ENCODE measurements at regions not wholly inside any gene's neighbourhood (a gene's known extent, or its start where the extent isn't known, plus 50 kb on each side); places are given as distances from the start of the nearest gene placed in this dataset.
A peak's percentile ranks its signal among the peaks of the same experiment; 100 is the strongest.

DNA sequence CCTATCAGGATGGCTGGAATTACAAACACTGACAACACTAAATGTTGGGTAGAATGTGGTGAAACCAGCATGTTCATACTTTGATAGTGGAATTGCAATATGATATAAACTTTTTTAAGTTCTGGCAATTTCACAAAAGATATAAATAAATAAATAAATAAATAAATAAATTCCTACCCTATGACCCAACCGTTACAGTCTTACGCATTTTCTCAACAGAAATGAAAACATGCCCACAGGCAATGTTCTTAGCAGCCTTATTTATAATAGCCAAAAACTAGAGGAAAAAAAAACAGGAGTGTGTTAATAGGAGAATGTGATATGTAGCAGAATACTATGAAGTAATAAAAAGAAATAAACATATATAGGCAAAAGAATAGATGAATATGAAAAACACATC, 318.9 kb downstream of the IPMK start:
- Mint-ChIP-seq H3K27me3 (ENCODE audit: low read depth) (no peaks in the 10 kb centered on the region), H3K27ac (no peak overlapping the region), H3K9me3 (no peaks in the 10 kb centered on the region), H3K4me1 (peaks cover 12% of the 10 kb centered on the region), H3K4me3 (no peak overlapping the region), H3K36me3 (no peaks in the 10 kb centered on the region)
- TF ChIP-seq, protein P1, sequence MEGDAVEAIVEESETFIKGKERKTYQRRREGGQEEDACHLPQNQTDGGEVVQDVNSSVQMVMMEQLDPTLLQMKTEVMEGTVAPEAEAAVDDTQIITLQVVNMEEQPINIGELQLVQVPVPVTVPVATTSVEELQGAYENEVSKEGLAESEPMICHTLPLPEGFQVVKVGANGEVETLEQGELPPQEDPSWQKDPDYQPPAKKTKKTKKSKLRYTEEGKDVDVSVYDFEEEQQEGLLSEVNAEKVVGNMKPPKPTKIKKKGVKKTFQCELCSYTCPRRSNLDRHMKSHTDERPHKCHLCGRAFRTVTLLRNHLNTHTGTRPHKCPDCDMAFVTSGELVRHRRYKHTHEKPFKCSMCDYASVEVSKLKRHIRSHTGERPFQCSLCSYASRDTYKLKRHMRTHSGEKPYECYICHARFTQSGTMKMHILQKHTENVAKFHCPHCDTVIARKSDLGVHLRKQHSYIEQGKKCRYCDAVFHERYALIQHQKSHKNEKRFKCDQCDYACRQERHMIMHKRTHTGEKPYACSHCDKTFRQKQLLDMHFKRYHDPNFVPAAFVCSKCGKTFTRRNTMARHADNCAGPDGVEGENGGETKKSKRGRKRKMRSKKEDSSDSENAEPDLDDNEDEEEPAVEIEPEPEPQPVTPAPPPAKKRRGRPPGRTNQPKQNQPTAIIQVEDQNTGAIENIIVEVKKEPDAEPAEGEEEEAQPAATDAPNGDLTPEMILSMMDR (IDR thresholded peaks at IDR 0.05; ENCODE audit: unreplicated experiment) = no peak
- DNase-seq (ENCODE audit: low spot score in 2 of 2, unreplicated experiment in 2 of 2) = no peak

DNA sequence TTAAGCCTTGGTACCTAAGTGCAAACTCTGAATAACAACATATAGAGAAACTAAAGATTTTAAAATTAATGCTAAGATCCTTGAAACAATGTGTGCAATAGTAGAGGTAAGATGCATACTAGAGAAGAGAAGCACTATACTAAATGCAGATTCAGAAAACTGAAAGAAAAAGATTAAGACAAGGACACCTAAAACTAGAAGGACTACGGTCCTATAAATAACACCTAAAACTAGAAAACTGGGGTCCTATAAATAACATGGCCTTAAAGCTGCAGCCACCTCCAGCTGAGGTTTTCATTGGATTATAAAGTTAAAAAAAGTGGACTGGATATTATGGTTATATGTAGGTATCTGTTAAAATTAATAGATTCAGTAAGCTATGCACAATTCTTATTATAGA, 320.9 kb downstream of the IPMK start:
- no peaks in the 10 kb centered on the region for H3K36me3 Mint-ChIP-seq
- TF ChIP-seq, protein P1 (IDR thresholded peaks at IDR 0.05; ENCODE audit: unreplicated experiment) = no peak
- no peaks in the 10 kb centered on the region for H3K9me3 Mint-ChIP-seq
- H3K27me3 Mint-ChIP-seq (ENCODE audit: low read depth) = no peaks in the 10 kb centered on the region
- no peak overlapping the region for H3K4me3 Mint-ChIP-seq
- no peak for DNase-seq (ENCODE audit: low spot score in 2 of 2, unreplicated experiment in 2 of 2)
- H3K4me1 Mint-ChIP-seq = peaks cover 9% of the 10 kb centered on the region
- no peak overlapping the region for H3K27ac Mint-ChIP-seq

DNA sequence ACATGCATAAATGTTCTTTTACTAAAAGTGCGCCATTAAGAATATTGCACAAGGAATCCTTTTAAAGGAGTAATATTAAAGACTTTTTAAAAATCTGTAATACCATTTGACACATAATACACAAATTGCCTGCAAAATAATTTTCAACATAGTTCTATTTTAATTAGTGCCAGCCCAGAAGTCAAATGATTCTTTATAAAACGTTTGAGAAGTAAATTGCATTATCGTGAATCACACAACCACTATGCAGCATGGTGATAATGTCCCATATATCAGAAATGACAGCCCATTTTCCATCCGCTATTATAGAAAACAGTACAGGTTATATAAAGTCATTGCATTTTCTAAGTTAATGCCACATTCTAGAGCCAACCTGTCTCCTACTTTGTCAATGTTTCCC, 324.0 kb downstream of the IPMK start:
- no peaks in the 10 kb centered on the region for H3K27me3 Mint-ChIP-seq (ENCODE audit: low read depth)
- no peaks in the 10 kb centered on the region for H3K9me3 Mint-ChIP-seq
- H3K4me1 Mint-ChIP-seq = no peaks in the 10 kb centered on the region
- no peak overlapping the region for H3K27ac Mint-ChIP-seq
- no peaks in the 10 kb centered on the region for H3K36me3 Mint-ChIP-seq
- DNase-seq (ENCODE audit: low spot score in 2 of 2, unreplicated experiment in 2 of 2) = no peak
- H3K4me3 Mint-ChIP-seq = no peak overlapping the region
- TF ChIP-seq, protein P1 (IDR thresholded peaks at IDR 0.05; ENCODE audit: unreplicated experiment) = no peak

DNA sequence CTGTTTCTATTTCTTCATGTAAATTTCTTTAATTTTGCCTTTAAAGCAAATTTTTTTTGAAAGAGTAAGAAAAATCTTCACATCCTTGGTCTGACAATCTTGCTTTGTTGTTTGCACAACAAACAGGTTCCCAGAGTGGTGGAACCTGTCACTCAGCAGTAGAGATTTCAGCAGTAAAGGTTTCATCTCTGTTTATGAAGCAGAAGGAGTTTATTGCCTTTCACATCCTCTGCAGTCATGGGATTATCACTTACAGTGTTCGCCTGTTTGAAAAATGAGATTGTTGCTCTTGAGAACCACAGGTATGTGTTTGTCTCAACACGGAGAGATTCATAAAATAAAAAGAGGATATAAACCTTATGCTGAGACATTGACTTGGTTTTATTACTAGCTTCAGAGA, 342.6 kb downstream of the IPMK start:
- H3K4me3 Mint-ChIP-seq = no peak overlapping the region
- H3K4me1 Mint-ChIP-seq = peaks cover 11% of the 10 kb centered on the region
- H3K27me3 Mint-ChIP-seq (ENCODE audit: low read depth) = no peaks in the 10 kb centered on the region
- H3K27ac Mint-ChIP-seq = no peak overlapping the region
- no peak for DNase-seq (ENCODE audit: low spot score in 2 of 2, unreplicated experiment in 2 of 2)
- peaks cover 13% of the 10 kb centered on the region for H3K9me3 Mint-ChIP-seq
- H3K36me3 Mint-ChIP-seq = no peaks in the 10 kb centered on the region
- TF ChIP-seq, protein P1 (IDR thresholded peaks at IDR 0.05; ENCODE audit: unreplicated experiment) = no peak

DNA sequence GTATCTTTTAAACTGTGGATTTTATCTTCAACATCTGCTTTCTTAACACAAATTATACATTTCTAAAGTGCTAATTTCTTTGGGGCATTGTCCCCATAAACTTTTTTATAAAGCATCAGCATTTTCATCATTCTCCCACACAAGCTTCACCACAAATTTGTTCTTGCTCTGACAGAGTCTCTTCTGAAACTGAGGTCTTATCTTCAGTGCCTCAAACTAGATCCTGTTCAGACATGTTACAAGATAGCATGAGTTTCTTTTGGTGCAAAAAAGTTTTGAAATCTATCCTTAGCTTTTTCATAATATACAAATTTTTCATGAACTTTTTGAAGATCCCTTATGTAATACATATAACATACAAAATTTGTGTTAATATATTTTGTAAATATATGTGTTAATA, 346.6 kb downstream of the IPMK start:
- peak overlapping the region; percentile 59 for H3K27ac Mint-ChIP-seq
- no peak overlapping the region for H3K4me3 Mint-ChIP-seq
- H3K4me1 Mint-ChIP-seq = peaks cover 17% of the 10 kb centered on the region
- no peaks in the 10 kb centered on the region for H3K36me3 Mint-ChIP-seq
- H3K9me3 Mint-ChIP-seq = no peaks in the 10 kb centered on the region
- no peak for DNase-seq (ENCODE audit: low spot score in 2 of 2, unreplicated experiment in 2 of 2)
- H3K27me3 Mint-ChIP-seq (ENCODE audit: low read depth) = no peaks in the 10 kb centered on the region
- TF ChIP-seq, protein P1 (IDR thresholded peaks at IDR 0.05; ENCODE audit: unreplicated experiment) = no peak

DNA sequence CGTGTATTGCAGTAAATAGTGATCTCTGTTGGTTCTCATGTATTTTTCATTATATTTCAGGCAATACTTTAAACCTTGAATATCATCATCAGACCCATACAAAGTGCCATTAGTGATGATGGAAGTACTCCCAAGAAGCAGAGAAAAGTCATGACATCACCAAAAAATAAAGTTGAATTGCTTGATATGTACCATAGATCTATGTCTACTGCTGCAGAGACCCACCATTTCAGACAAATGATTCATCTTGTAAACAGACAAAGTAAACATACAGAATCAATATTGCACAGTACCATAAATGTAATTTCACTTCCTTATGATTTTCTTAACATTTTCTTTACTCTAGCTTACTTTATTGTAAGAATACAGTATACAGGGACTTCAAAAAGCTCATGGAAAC, 347.8 kb downstream of the IPMK start:
- Mint-ChIP-seq H3K36me3 (no peaks in the 10 kb centered on the region), H3K9me3 (no peaks in the 10 kb centered on the region), H3K4me1 (peaks cover 14% of the 10 kb centered on the region), H3K27me3 (ENCODE audit: low read depth) (no peaks in the 10 kb centered on the region), H3K27ac (no peak overlapping the region), H3K4me3 (no peak overlapping the region)
- TF ChIP-seq, protein P1 (IDR thresholded peaks at IDR 0.05; ENCODE audit: unreplicated experiment) = no peak
- no peak for DNase-seq (ENCODE audit: low spot score in 2 of 2, unreplicated experiment in 2 of 2)
